Left renal cortex interstitium (tissue), 4 donors: ENCODE measurements at regions not wholly inside any gene's neighbourhood (a gene's known extent, or its start where the extent isn't known, plus 50 kb on each side); places are given as distances from the start of the nearest gene placed in this dataset.

Source experiments
- DNase-seq, 4 donors: peaks; one replicate each; pipeline ENCODE4 v3.0.0-alpha.2; 2013; ENCODE audit warnings: low read depth in 4 of 4, low spot score in 2 of 4, missing footprints in 1 of 4

GRCh38 chr4:11132478-11132877 is 296.2 kb downstream of the HS3ST1 start:
- no peak for DNase-seq

GRCh38 chr4:11131491-11131890 is 297.2 kb downstream of the HS3ST1 start:
- DNase-seq: no peak

DNA sequence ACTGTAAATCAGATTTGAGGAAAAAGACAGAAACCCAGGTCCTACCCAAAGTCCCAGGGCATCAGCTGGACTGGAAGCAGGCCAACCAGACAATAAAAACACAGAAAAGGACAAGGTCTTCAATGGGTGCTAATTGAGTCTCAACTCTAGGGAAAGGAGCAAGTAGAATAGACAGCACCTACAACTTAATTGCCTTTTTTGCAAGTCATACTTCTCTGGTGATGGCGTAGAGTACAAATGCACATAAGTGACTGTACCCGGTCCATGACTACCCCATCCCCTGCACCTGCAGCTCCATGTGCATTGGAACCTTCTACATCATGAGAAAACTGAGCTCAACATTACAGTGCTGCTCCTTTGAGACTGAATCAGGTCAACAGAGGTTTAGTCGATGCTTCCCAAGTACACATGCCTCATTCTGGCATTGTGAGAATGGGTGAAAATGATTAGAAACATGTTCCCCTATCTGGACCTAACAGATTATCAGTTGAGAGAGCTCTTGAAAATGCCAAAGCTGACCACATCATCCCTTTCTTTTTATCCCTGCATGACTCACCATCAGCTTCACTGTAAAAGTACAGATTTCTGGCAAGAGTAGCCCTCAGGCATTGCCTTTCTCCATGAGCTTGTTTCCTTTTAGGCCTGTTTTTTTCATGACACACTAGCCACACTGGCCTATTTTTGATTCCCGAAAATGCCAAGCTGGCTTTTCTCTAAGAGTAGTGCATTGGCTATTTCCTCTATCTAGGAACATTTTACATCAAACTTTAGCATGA is 298.3 kb downstream of the HS3ST1 start:
- DNase-seq: no peak

- no peak for DNase-seq
These were observed 308.3 kb downstream of the HS3ST1 start for GRCh38 chr4:11120435-11120834.

- DNase-seq: no peak
These were observed 309.2 kb downstream of the HS3ST1 start for GRCh38 chr4:11119474-11119873.

DNA sequence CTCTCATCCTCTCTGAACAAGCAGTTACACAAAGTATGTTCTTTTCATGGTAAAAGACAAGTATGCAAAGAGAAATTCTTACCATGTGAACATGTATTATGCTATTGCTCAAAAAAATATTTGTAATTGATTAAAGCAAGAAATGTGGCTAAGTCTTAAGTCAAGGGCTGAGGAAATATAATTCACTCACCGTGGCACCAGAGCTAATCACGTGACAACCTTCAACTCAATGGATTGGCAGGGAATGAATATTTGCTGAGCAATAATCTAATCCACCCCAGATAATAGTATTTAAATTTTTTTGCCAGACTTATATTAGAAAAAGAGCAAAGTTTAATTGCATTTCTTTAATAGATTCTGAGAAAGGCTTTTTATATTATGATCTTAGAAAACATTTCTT is 310.2 kb downstream of the HS3ST1 start:
- no peak for DNase-seq

DNA sequence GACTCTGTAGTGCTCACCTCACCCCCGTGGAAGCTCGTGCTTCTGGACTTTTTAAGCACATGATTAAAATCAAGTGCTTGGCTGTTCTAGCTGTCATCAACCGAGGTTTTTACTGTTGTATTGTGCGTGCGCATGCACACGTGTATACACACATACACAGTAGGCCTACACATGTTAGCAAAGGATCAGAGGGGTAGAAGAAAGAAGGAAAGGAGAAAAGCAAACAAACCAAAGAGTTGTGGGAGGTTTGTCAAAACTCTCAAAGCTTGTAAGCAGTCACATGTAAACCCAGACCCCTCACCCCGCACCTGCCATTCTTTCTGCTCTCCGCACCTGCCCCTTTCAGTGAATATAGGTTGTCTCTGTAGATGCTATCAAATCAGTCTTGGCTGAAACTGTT is 311.8 kb downstream of the HS3ST1 start:
- DNase-seq: no peak

DNA sequence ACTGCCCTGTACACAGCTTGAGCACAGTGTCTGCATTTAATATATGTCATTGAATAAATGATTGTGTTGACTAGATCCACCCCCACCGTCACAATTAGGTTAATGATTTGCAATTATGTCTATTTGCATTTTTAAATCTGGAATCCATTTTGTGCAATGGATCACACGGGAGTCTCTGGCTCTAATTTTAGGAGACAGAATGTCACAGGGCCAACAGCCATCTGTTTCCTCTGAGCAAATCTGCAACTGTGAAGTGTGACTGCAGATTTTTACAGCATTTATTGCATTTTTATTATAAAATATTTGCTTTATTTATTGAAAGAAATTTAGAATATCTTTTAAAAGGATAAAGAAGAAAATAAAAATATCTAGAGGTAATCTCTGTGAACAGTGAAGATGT is 316.8 kb downstream of the HS3ST1 start:
- DNase-seq: no peak

GRCh38 chr4:11111370-11111769 is 317.3 kb downstream of the HS3ST1 start:
- no peak for DNase-seq

DNA sequence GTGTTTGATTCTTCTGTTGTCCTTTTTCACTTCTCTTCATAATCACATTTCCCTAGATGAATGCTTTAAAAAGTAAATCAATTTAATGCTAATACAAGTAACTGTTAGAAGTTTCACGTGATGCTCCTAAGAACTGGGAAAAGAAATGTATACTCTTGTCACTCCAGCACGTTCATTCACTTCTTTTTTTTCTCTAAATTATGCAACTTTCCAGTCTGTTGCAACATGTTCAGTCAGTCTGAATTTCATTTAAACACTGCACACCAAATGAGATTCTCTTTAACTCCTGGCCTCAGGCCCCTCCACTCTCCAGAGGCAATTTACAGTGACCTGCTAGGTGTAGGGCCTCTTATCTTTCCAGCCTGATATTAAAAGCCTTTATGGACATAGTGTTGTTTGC is 321.9 kb downstream of the HS3ST1 start:
- DNase-seq: no peak

DNA sequence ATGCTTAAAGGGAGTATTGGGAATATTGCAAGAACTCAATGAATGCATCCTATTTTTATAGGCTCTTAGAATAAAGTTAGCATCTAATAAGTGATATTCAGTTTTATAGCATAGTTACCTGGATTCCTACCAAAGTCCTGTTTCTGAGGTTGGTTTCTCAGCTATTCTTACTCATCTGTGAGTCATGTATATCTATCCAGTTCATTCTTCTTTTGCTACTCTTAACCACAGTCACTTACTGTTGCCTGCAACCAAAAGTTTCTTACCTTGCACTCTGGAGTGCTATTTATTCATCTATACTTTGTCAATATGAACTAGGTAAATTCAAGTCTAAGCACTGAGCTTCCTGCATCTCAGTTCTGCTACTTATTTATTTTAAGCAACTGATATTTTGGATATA is 322.5 kb downstream of the HS3ST1 start:
- no peak for DNase-seq

- DNase-seq: no peak
These were observed 323.0 kb downstream of the HS3ST1 start for GRCh38 chr4:11105715-11106114.

GRCh38 chr4:11098461-11098860 is 330.2 kb downstream of the HS3ST1 start:
- DNase-seq: no peak

GRCh38 chr4:11097725-11098124 is 331.0 kb downstream of the HS3ST1 start:
- no peak for DNase-seq

DNA sequence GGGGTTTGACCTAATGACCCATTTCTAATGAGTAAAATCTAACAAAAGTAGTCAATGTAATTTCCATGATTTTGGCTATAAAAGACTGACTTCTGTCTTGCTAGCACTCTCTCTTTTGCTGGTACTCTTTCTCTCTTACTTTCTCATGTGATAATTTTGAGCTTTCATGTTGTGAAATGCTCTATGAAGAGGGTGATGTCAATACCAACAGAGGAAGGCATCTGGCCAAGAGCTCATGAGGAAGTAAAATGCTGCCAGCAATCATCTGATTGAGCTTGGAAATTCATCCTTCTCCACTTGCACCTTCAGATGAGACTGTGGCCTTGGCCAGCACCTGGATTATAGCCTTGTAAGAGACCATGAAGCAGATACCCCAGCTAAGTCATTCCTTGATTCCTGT is 347.7 kb downstream of the HS3ST1 start:
- DNase-seq: no peak

DNA sequence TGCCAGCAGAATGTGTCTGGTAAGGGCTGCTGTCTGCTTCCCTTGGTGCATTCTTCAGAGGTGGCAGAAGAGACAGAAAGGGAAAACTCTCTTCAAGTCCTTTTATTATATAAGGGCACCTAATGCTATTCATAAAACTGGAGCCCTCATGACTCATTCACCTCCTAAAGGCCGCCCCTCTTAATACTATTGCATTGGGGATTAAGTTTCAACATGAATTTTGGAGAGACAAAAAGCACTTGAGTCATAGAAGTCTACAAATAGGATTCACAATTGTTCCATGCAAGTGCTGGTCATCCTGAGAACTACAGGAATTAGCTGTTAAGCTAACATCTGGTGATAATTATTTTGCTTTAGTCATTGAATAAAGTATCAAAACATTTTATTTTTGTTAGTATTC is 349.5 kb downstream of the HS3ST1 start:
- DNase-seq: no peak

GRCh38 chr4:11074581-11075241 is 354.0 kb downstream of the HS3ST1 start:
- DNase-seq: no peak

GRCh38 chr4:11073621-11074051 is 355.1 kb downstream of the HS3ST1 start:
- no peak for DNase-seq

DNA sequence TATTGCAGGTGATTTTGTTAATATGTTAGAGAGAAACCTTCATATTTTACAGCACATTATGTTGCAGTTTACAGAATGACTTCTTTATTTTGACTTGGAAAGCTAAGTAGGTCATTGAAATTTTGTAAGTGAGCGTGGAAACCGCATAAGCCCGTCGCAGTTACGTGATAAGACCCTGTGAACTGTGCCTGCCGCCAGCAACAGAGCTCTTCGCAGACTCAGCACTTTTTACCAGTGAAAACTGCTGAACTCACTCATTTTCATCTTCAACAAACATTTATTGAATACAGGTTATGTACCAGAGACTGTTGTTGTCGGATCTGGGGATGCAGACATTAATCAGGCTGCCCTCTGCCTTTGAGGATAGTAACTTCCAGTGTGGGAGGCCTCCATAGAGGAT is 355.7 kb downstream of the HS3ST1 start:
- no peak for DNase-seq

GRCh38 chr4:11072463-11072862 is 356.2 kb downstream of the HS3ST1 start:
- DNase-seq: no peak

- no peak for DNase-seq
These were observed 357.9 kb downstream of the HS3ST1 start for GRCh38 chr4:11070813-11071212.

DNA sequence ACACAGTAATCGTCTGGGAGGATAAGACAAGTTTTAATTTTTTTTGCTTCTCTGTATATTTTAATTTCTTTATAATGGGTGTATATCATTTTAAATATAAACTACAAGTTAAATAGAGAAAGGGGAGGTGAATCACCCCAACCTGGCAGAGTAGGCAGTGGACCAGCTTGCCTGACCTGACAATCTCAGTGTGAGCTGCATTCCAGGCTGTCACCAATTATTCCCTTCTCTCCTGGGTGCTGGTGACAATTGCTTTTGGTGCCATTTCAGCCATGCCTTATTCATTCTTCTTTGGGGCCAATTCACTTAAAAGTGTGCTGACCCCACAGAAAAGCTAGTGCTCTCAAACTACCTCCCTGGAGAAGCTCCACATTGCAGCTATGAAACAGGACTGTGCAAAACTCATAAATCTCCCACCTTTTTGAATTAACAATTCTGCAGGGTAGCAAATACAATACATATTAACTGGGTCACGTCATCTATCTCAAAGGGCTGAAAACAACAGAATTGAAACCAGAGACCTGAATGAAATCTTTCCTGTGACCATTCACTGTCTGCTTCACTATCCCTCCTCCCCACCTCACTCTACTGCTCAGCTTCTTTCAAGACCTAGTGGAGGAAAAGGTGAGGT is 359.0 kb downstream of the HS3ST1 start:
- no peak for DNase-seq
